HEK293T (cell line): ENCODE measurements at regions not wholly inside any gene's neighbourhood (a gene's known extent, or its start where the extent isn't known, plus 50 kb on each side); places are given as distances from the start of the nearest gene placed in this dataset.

Source experiments
- CTCF ChIA-PET: fragments of 350-600 bp; formaldehyde crosslinking; extraction: SDS; loops from one replicate; lab custom pipeline; 2021; ENCODE audit warnings: antibody characterized with exemption, inconsistent platforms; lab: Yijun Ruan, JAX
- POLR2A ChIA-PET: fragments of 350-600 bp; formaldehyde crosslinking; extraction: SDS; loops from one replicate; lab custom pipeline; 2020; ENCODE audit warnings: antibody characterized with exemption, inconsistent platforms; lab: Yijun Ruan, JAX
- DNase-seq: peaks from one replicate; pipeline ENCODE4 v3.0.0; 2012; ENCODE audit warnings: mixed read lengths; ENCODE audit errors: extremely low spot score
- ARNT ChIP-seq: fragments of 450-650 bp; IDR thresholded peaks from 2 replicates; pipeline ENCODE4 v1.6.1; 2017; ENCODE audit warnings: mild to moderate bottlenecking
- BHLHE40 ChIP-seq: fragments of 450-650 bp; IDR thresholded peaks from 2 replicates; pipeline ENCODE4 v1.6.1; 2016; ENCODE audit warnings: mild to moderate bottlenecking, moderate library complexity, borderline replicate concordance
- CTBP1 ChIP-seq: fragments of 450-650 bp; IDR thresholded peaks from 2 replicates; pipeline ENCODE4 v1.6.1; 2016; ENCODE audit warnings: borderline replicate concordance
- ELF4 ChIP-seq: fragments of 450-650 bp; IDR thresholded peaks from 2 replicates; pipeline ENCODE4 v1.6.1; 2017; ENCODE audit warnings: antibody characterized with exemption
- FOXA1 ChIP-seq: fragments of 450-650 bp; IDR thresholded peaks from 2 replicates; pipeline ENCODE4 v1.6.1; 2016; ENCODE audit warnings: mild to moderate bottlenecking
- FOXK2 ChIP-seq: fragments of 450-650 bp; IDR thresholded peaks from 2 replicates; pipeline ENCODE4 v1.6.1; 2016; ENCODE audit warnings: mild to moderate bottlenecking
- FOXM1 ChIP-seq: fragments of 450-650 bp; IDR thresholded peaks from 2 replicates; pipeline ENCODE4 v1.6.1; 2017; ENCODE audit warnings: mild to moderate bottlenecking, borderline replicate concordance
- HDGF ChIP-seq: fragments of 450-650 bp; IDR thresholded peaks from 2 replicates; pipeline ENCODE4 v1.6.1; 2017; ENCODE audit warnings: antibody characterized with exemption, borderline replicate concordance
- L3MBTL2 ChIP-seq: fragments of 450-650 bp; conservative IDR thresholded peaks from 2 replicates; pipeline ENCODE4 v1.6.1; 2016; ENCODE audit warnings: mild to moderate bottlenecking
- LEF1 ChIP-seq: fragments of 450-650 bp; IDR thresholded peaks from 2 replicates; pipeline ENCODE4 v1.6.1; 2017; ENCODE audit warnings: mild to moderate bottlenecking, borderline replicate concordance
- NFRKB ChIP-seq: fragments of 450-650 bp; IDR thresholded peaks from 2 replicates; pipeline ENCODE4 v1.6.1; 2016; ENCODE audit warnings: mild to moderate bottlenecking, moderate library complexity
- PKNOX1 ChIP-seq: fragments of 450-650 bp; IDR thresholded peaks from 2 replicates; pipeline ENCODE4 v1.6.1; 2016
- SP1 ChIP-seq: fragments of 450-650 bp; IDR thresholded peaks from 2 replicates; pipeline ENCODE4 v1.6.1; 2017
- SUZ12 ChIP-seq: fragments of 450-650 bp; IDR thresholded peaks from 2 replicates; pipeline ENCODE4 v1.6.1; 2016; ENCODE audit warnings: mild to moderate bottlenecking
- TARDBP ChIP-seq: fragments of 450-650 bp; IDR thresholded peaks from 2 replicates; pipeline ENCODE4 v1.6.1; 2016
- ZNF384 ChIP-seq: fragments of 450-650 bp; IDR thresholded peaks from 2 replicates; pipeline ENCODE4 v1.6.1; 2016

DNA sequence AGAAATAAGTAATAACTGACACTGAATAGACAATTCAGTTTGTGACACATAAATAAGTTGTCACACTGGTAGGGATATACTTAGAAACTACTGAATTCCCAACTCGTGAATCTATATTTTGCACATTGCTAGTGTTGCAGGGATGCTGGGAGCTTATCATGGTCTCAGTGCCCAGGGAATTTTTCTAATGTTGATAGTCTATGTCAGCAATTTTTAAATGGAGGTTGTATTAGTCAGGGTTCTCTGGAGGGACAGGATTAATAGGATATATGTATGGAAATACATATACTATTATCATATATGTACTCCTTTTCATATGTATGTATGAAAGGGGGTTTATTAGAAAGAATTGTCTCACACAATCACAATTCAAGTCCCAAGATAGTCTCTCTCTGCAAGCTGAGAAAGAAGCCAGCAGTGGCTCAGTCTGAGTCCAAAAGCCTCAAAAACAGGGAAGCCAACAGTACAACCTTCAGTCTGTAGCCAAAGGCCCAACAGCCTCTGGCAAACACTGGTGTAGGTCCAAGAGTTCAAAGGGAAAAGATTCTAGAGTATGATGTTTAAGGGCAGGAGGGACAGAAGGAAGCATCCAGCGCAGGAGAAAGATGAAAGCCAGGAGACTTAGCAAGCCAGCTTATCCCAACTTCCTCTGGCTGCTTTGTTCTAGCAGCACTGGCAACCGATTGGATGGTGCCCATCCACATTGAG is 980.9 kb upstream of the GJE1 start:
- CTCF ChIA-PET = no interaction called here
- no peak for TF ChIP-seq FOXK2
- no peak for TF ChIP-seq LEF1
- no peak for TF ChIP-seq SUZ12
- TF ChIP-seq CTBP1 = no peak
- TF ChIP-seq SP1 = no peak
- no peak for TF ChIP-seq TARDBP
- no peak for TF ChIP-seq BHLHE40
- TF ChIP-seq ELF4 = no peak
- TF ChIP-seq ZNF384 = no peak
- POLR2A ChIA-PET = no interaction called here
- no peak for DNase-seq

DNA sequence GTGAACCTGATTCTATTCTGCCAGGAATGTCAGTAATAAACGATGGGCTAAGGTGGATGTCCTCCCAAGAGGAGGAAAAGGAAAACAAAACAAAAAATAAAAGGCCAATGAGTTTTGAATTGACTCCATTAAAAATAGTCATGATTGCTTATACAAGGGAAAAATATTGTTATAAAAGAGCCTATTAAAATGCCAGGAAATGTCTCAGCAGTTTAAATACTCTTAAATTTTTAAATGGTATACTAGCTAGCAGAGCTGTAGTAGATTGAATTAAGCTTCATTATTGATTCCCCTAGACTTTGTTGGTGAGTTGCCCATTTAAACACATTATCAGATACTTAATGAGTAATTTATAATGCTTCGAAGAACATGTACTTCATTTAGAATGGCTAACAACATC is 990.9 kb upstream of the GJE1 start:
- TF ChIP-seq BHLHE40 (no peak), ZNF384 (no peak), SP1 (no peak), SUZ12 (no peak), ARNT (no peak), FOXA1 (no peak)
- ChIA-PET POLR2A (no interaction called here), CTCF (no interaction called here)
- DNase-seq = no peak

DNA sequence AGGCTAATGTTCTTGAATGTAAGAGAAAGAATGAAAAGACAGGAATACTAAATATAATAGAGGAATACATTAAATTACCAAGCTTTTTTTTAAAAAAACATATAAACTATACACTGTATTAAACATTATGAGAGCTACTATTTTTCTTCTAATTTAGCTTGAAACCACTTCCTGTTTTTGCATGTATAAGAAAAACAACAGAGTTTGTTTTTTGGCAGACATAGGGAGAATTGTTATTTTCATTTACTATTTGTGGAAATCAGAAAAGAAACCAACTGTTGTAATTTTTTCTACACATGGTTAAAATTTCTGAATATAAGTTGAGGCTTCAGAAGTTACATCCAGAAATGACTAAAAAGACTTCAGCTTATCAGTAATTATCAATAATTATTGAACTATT is 991.8 kb upstream of the GJE1 start:
- no peak for TF ChIP-seq CTBP1
- no peak for TF ChIP-seq ARNT
- no peak for TF ChIP-seq HDGF
- TF ChIP-seq TARDBP = no peak
- no peak for TF ChIP-seq NFRKB
- TF ChIP-seq FOXK2 = no peak
- no peak for TF ChIP-seq ZNF384
- POLR2A ChIA-PET = no interaction called here
- CTCF ChIA-PET = no interaction called here
- no peak for DNase-seq

GRCh38 chr6:141139461-141139860 is 993.3 kb upstream of the GJE1 start:
- POLR2A ChIA-PET = no interaction called here
- TF ChIP-seq HDGF = no peak
- TF ChIP-seq SUZ12 = no peak
- no peak for TF ChIP-seq ARNT
- TF ChIP-seq FOXK2 = no peak
- no peak for TF ChIP-seq NFRKB
- no peak for TF ChIP-seq SP1
- TF ChIP-seq L3MBTL2 = no peak
- TF ChIP-seq CTBP1 = no peak
- no peak for TF ChIP-seq TARDBP
- TF ChIP-seq ZNF384 = no peak
- no peak for TF ChIP-seq PKNOX1
- TF ChIP-seq FOXM1 = no peak
- no peak for TF ChIP-seq ELF4
- no peak for TF ChIP-seq LEF1
- DNase-seq = no peak
- CTCF ChIA-PET = no interaction called here

GRCh38 chr6:141134723-141135122 is 998.0 kb upstream of the GJE1 start:
- POLR2A ChIA-PET = no interaction called here
- TF ChIP-seq BHLHE40 = no peak
- TF ChIP-seq FOXA1 = no peak
- TF ChIP-seq SP1 = no peak
- no peak for TF ChIP-seq ARNT
- no peak for TF ChIP-seq PKNOX1
- TF ChIP-seq FOXK2 = no peak
- TF ChIP-seq FOXM1 = no peak
- TF ChIP-seq CTBP1 = no peak
- no peak for TF ChIP-seq ZNF384
- TF ChIP-seq TARDBP = no peak
- TF ChIP-seq HDGF = no peak
- no peak for TF ChIP-seq NFRKB
- TF ChIP-seq LEF1 = no peak
- TF ChIP-seq L3MBTL2 = no peak
- TF ChIP-seq SUZ12 = no peak
- DNase-seq = no peak
- CTCF ChIA-PET = no interaction called here

DNA sequence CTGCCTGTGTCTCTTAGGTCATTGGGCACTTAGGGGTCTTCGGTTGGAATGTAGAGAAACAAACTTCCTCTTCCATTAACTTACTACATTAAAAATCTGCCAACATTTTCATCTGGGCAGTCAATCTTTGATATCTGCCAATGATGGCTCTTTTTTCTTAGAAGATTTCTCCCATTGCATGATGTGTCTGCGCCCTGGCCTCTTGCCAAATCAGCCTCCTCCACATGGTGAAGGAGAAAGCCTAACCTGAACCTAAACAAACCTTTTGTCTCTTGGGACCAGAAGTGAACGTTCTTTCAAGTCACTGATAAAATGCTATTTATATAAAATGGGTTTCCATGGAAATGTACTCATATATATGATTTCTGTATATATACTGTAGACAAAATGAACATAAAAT is 998.9 kb upstream of the GJE1 start:
- ChIA-PET CTCF (interaction anchor here (0.5 kb wide), 1 partner anchor 460 kb away, joined by 5 read pairs; no protein-coding TSS in a partner anchor), POLR2A (no interaction called here)
- no peak for TF ChIP-seq SP1
- TF ChIP-seq FOXK2 = no peak
- TF ChIP-seq LEF1 = no peak
- no peak for TF ChIP-seq ELF4
- no peak for TF ChIP-seq NFRKB
- TF ChIP-seq ZNF384 = no peak
- no peak for TF ChIP-seq HDGF
- TF ChIP-seq L3MBTL2 = no peak
- TF ChIP-seq CTBP1 = no peak
- TF ChIP-seq PKNOX1 = no peak
- TF ChIP-seq FOXM1 = no peak
- no peak for TF ChIP-seq TARDBP
- no peak for TF ChIP-seq SUZ12
- no peak for TF ChIP-seq FOXA1
- no peak for TF ChIP-seq ARNT
- DNase-seq = no peak
